Stomach (tissue), 8 donors: ENCODE measurements at regions not wholly inside any gene's neighbourhood (a gene's known extent, or its start where the extent isn't known, plus 50 kb on each side); places are given as distances from the start of the nearest gene placed in this dataset.

Source experiments
- DNase-seq, 2 donors: peaks; one replicate each; pipeline versions ENCODE4 v3.0.0 to v3.0.0-alpha.2; 2013 to 2019
- H3K27ac ChIP-seq, 5 donors: fragments of 200-600 bp in 4 of 5; sonication (generic) in 4 of 5; one replicate each; pipeline ENCODE4 v1.5.1; 2013 to 2019; ENCODE audit warnings: mild to moderate bottlenecking in 1 of 5, moderate library complexity in 1 of 5
- H3K27me3 ChIP-seq, 3 donors: fragments of 200-600 bp; sonication (generic); one replicate each; pipeline ENCODE4 v1.5.1; 2017 to 2019; ENCODE audit warnings: mixed run types in 1 of 3
- H3K36me3 ChIP-seq, 4 donors: fragments of 200-600 bp; sonication (generic); 1 replicate in 3 of 4; 2 replicates in 1 of 4; pipeline ENCODE4 v1.5.1; 2016 to 2019
- H3K4me1 ChIP-seq, 4 donors: fragments of 200-600 bp; sonication (generic); one replicate each; pipeline ENCODE4 v1.5.1; 2016 to 2019
- H3K4me3 ChIP-seq, 4 donors: fragments of 200-600 bp; sonication (generic) in 3 of 4; one replicate each; pipeline ENCODE4 v1.5.1; 2016 to 2019; ENCODE audit warnings: mild to moderate bottlenecking in 1 of 4
- H3K9me3 ChIP-seq, 4 donors: fragments of 200-600 bp; sonication (generic); one replicate each; pipeline ENCODE4 v1.5.1; 2016 to 2019
- EP300 ChIP-seq: sonication (generic); formaldehyde crosslinking; IDR thresholded peaks from one replicate; pipeline ENCODE4 v1.6.1; 2017; ENCODE audit warnings: antibody characterized with exemption
- POLR2A ChIP-seq, 4 donors: fragments of 450-650 bp; IDR thresholded peaks; one replicate each; pipeline ENCODE4 v1.6.1; 2016; ENCODE audit warnings: antibody characterized with exemption in 4 of 4, control low read depth in 2 of 4, mild to moderate bottlenecking in 1 of 4, moderate library complexity in 1 of 4
- POLR2AphosphoS5 ChIP-seq, 3 donors: sonication (generic); formaldehyde crosslinking; IDR thresholded peaks; one replicate each; pipeline ENCODE4 v1.6.1; 2016; ENCODE audit warnings: antibody characterized with exemption in 3 of 3
- WGBS, 5 donors: extraction: QIAGEN DNeasy Blood & Tissue Kit in 3 of 5; methylation state at CpG; one replicate each; pipeline versions ENCODE4 v1.1.5 to v1.1.7; 2013 to 2018; 5-methylcytosine and 5-hydroxymethylcytosine counted together
- intact Hi-C: fragments of 100-400 bp; cut with DNase I; formaldehyde crosslinking; loops from one replicate; pipeline ENCODE4 v1.15.1; 2023; ENCODE audit warnings: low total_unique reads
- TF ChIP-seq, protein P1 (sequence below), 7 experiments: fragments of 450-650 bp in 4 of 7; fragments of 200-600 bp in 3 of 7; sonication (generic) in 3 of 7; IDR thresholded peaks; one replicate each; pipeline ENCODE4 v1.5.1; 2016 to 2019; ENCODE audit warnings: antibody characterized with exemption in 7 of 7, control low read depth in 2 of 7, mild to moderate bottlenecking in 1 of 7
- donor health status: healthy with polysubstance abuse.
- donor health status: Bipolar disorder and iron deficiency.
- donor health status: healthy.

DNA sequence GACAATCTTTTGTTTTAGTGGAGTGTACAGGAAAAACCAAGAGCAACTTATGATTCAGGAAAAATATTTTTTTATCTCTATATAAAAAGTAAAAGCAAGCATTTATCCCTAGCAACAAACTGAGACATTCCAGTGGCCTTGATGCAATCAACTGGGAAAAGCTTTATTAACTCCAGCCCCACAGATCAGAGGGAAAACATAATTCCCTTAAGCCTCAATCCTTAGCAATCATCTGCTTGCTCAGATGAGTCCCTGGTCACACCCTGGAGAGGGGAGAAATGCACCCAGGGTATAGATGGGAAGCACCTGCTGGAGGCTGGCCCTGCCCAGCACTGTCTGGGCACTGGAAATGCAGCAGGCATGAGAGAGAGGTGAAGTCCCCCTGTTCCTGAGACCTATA lies 636.6 kb downstream of the TNS3 start:
- intact Hi-C loops = no loop called here
- no peaks in the 10 kb centered on the region for H3K36me3 ChIP-seq
- TF ChIP-seq POLR2AphosphoS5 (IDR thresholded peaks at IDR 0.05) (no peak), EP300 (no peak), POLR2A (IDR thresholded peaks at IDR 0.05) (no peak)
- TF ChIP-seq, protein P1, sequence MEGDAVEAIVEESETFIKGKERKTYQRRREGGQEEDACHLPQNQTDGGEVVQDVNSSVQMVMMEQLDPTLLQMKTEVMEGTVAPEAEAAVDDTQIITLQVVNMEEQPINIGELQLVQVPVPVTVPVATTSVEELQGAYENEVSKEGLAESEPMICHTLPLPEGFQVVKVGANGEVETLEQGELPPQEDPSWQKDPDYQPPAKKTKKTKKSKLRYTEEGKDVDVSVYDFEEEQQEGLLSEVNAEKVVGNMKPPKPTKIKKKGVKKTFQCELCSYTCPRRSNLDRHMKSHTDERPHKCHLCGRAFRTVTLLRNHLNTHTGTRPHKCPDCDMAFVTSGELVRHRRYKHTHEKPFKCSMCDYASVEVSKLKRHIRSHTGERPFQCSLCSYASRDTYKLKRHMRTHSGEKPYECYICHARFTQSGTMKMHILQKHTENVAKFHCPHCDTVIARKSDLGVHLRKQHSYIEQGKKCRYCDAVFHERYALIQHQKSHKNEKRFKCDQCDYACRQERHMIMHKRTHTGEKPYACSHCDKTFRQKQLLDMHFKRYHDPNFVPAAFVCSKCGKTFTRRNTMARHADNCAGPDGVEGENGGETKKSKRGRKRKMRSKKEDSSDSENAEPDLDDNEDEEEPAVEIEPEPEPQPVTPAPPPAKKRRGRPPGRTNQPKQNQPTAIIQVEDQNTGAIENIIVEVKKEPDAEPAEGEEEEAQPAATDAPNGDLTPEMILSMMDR (IDR thresholded peaks at IDR 0.05) = no peak
- no peak overlapping the region for H3K4me3 ChIP-seq
- no peak overlapping the region for H3K27ac ChIP-seq
- no peak for DNase-seq
- H3K27me3 ChIP-seq = no peaks in the 10 kb centered on the region
- H3K9me3 ChIP-seq = no peaks in the 10 kb centered on the region
- no peaks in the 10 kb centered on the region for H3K4me1 ChIP-seq

DNA sequence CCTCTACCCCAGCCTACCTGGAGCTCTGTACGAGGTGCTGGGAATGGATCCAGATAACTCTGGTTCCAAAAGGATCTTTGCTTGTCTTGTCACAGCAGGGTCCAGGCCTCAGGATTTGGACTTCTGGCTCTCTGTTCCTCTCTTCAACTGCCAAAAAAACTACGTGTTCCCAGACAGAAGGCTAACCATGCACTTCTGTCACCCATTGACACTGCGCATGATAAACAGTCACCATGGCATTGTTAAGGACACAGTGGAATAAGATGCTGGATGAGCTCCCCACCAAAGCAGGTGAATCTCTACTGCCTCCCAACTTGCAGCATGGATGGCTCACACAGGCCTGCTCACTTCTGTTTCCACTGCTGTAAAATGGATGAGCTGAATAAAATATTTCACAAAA lies 637.9 kb downstream of the TNS3 start:
- intact Hi-C loops = no loop called here

DNA sequence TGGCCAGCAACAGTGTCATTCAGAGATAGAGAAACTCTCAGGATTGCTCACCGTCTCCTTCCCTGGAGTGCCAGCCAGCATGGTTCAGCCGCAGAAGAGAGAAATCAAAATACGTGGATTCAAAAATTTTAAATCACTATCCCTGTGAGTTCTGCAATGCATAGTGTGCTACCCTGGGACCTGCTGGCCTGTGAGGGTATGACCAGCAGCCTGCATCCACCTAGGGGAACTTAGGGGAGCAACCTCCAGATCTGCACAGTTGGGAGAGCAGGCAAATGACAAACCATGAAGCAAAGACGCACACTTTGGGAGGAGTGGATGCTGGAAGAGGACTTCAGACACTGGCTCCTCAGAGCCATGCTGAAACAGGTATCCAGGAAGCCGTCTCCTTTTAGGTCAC lies 639.3 kb downstream of the TNS3 start:
- Histone ChIP-seq H3K27me3 (no peaks in the 10 kb centered on the region), H3K27ac (no peak overlapping the region), H3K36me3 (no peaks in the 10 kb centered on the region), H3K4me1 (no peaks in the 10 kb centered on the region), H3K9me3 (no peaks in the 10 kb centered on the region), H3K4me3 (no peak overlapping the region)
- intact Hi-C loops = no loop called here
- TF ChIP-seq POLR2AphosphoS5 (IDR thresholded peaks at IDR 0.05) (no peak), EP300 (no peak), POLR2A (IDR thresholded peaks at IDR 0.05) (no peak)
- TF ChIP-seq, protein P1 (IDR thresholded peaks at IDR 0.05) = no peak
- WGBS, 5 donors = 86 to 97% (median 93%) methylated on average over 5 of the region's 5 CpGs
- no peak for DNase-seq

More for the DNA sequence above, 637.9 kb downstream of the TNS3 start:
- Histone ChIP-seq H3K4me1 (no peaks in the 10 kb centered on the region), H3K9me3 (no peaks in the 10 kb centered on the region), H3K36me3 (no peaks in the 10 kb centered on the region), H3K27me3 (no peaks in the 10 kb centered on the region), H3K4me3 (no peak overlapping the region), H3K27ac (no peak overlapping the region)
- 76 to 85% (median 80%) methylated on average over 3 of the region's 3 CpGs for WGBS, 5 donors
- no peak for DNase-seq
- TF ChIP-seq, protein P1 (IDR thresholded peaks at IDR 0.05) = no peak
- TF ChIP-seq POLR2A (IDR thresholded peaks at IDR 0.05) (no peak), POLR2AphosphoS5 (IDR thresholded peaks at IDR 0.05) (no peak), EP300 (no peak)

DNA sequence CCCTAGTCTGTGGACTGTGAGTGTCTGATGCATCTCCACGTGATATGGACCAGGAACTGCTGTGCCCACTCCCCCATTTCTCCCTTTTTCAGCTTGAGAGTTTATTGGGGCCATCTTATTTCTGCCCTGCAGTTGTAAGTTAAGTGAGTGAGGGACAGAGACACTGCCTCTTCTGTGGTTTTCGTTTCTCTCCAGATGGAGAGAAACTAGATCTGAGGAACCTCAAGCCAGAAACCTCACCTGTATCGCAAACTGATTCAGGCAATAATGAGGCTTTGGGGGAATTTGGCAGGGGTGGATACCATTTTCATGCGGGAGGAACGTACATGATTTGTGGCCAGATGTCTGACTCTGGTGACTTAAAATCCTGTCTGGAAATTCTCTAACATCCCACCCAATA lies 641.7 kb downstream of the TNS3 start:
- Histone ChIP-seq H3K36me3 (no peaks in the 10 kb centered on the region), H3K27me3 (no peaks in the 10 kb centered on the region), H3K27ac (no peak overlapping the region), H3K4me3 (no peak overlapping the region), H3K4me1 (no peaks in the 10 kb centered on the region), H3K9me3 (no peaks in the 10 kb centered on the region)
- WGBS, 5 donors = 71 to 86% (median 79%) methylated on average over 5 of the region's 5 CpGs
- no peak for DNase-seq
- intact Hi-C loops = no loop called here
- TF ChIP-seq, protein P1 (IDR thresholded peaks at IDR 0.05) = no peak
- TF ChIP-seq EP300 (no peak), POLR2A (IDR thresholded peaks at IDR 0.05) (no peak), POLR2AphosphoS5 (IDR thresholded peaks at IDR 0.05) (no peak)
